Upper lobe of left lung (tissue), 6 donors: ENCODE measurements at regions not wholly inside any gene's neighbourhood (a gene's known extent, or its start where the extent isn't known, plus 50 kb on each side); places are given as distances from the start of the nearest gene placed in this dataset.

Experiments
- ATAC-seq, 2 donors: fragments of 200-7000 bp; cut with Tn5 transposase; one replicate each; pipeline ENCODE4 v1.9.1; 2022; ENCODE audit warnings: mild to moderate bottlenecking in 2 of 2, moderate library complexity in 2 of 2; ENCODE audit not compliant: low FRiP score in 2 of 2
- DNase-seq, 2 donors: peaks; one replicate each; pipeline ENCODE4 v3.0.0-alpha.2; 2019 to 2020
- H3K27ac ChIP-seq, 4 donors: fragments of 200-600 bp; sonication (generic); one replicate each; pipeline ENCODE4 v1.5.1; 2016 to 2019
- H3K27me3 ChIP-seq, 4 donors: fragments of 200-600 bp; sonication (generic); one replicate each; pipeline ENCODE4 v1.5.1; 2017 to 2019
- H3K36me3 ChIP-seq, 4 donors: fragments of 200-600 bp; sonication (generic); one replicate each; pipeline ENCODE4 v1.5.1; 2016 to 2019
- H3K4me1 ChIP-seq, 4 donors: fragments of 200-600 bp; sonication (generic); one replicate each; pipeline ENCODE4 v1.5.1; 2018 to 2019
- H3K4me3 ChIP-seq, 4 donors: fragments of 200-600 bp; sonication (generic); one replicate each; pipeline ENCODE4 v1.5.1; 2017 to 2019; ENCODE audit warnings: mild to moderate bottlenecking in 2 of 4, moderate library complexity in 1 of 4
- H3K9me3 ChIP-seq, 4 donors: fragments of 200-600 bp; sonication (generic); one replicate each; pipeline ENCODE4 v1.5.1; 2018 to 2019
- CTCF ChIP-seq, 6 experiments: fragments of 450-650 bp in 4 of 6; fragments of 200-600 bp in 2 of 6; sonication (generic) in 2 of 6; IDR thresholded peaks; one replicate each; pipeline ENCODE4 v1.5.1; 2016 to 2019; ENCODE audit warnings: antibody characterized with exemption in 6 of 6
- EP300 ChIP-seq, 4 donors: sonication (generic); formaldehyde crosslinking; IDR thresholded peaks; one replicate each; pipeline ENCODE4 v1.5.1; 2017; ENCODE audit warnings: antibody characterized with exemption in 4 of 4, control low read depth in 2 of 4
- POLR2A ChIP-seq, 4 donors: fragments of 450-650 bp; IDR thresholded peaks; one replicate each; pipeline ENCODE4 v1.5.1; 2016 to 2017; ENCODE audit warnings: antibody characterized with exemption in 4 of 4, mild to moderate bottlenecking in 2 of 4
- POLR2AphosphoS5 ChIP-seq, 2 donors: sonication (generic); formaldehyde crosslinking; IDR thresholded peaks; one replicate each; pipeline ENCODE4 v1.5.1; 2017; ENCODE audit warnings: antibody characterized with exemption in 2 of 2
- WGBS, 2 donors: methylation state at CpG; one replicate each; pipeline ENCODE4 v1.1.5; 2017 to 2018; 5-methylcytosine and 5-hydroxymethylcytosine counted together
- donor health status: DM: no; HTN: no; CAD: no; lungs with moderate emphysema.
- donor health status: DM: no; HTN: yes; CAD: no; lungs with severe emphysema.

GRCh38 chr2:41042343-41042742 is 590.5 kb upstream of the SLC8A1 start:
- Histone ChIP-seq H3K27ac (no peak overlapping the region), H3K4me1 (no peaks in the 10 kb centered on the region), H3K36me3 (no peaks in the 10 kb centered on the region), H3K4me3 (no peak overlapping the region), H3K9me3 (no peaks in the 10 kb centered on the region), H3K27me3 (no peaks in the 10 kb centered on the region)
- ATAC-seq: no peak
- TF ChIP-seq POLR2AphosphoS5 (IDR thresholded peaks at IDR 0.05) (no peak), POLR2A (IDR thresholded peaks at IDR 0.05) (no peak), CTCF (IDR thresholded peaks at IDR 0.05) (no peak), EP300 (IDR thresholded peaks at IDR 0.05) (no peak)
- DNase-seq: no peak

DNA sequence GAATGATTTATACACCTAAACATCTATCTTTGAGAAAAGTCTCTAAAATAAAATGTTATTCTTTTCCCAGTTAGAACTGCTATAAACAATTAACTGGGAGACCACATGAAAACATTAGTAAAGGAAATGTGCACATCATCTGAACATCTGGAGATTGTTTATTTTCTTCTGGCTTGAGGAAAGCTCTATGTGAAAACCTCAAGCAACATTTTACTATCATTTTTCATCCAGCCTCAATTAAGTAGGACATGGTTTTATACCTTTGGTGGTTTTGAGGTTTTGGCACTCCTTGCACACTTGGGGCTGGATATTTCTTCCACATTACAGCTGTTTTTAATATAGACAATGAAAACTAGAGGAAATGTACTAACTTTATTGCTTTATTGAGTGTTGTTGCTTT is 609.5 kb upstream of the SLC8A1 start:
- Histone ChIP-seq H3K27me3 (no peaks in the 10 kb centered on the region), H3K9me3 (no peaks in the 10 kb centered on the region), H3K27ac (no peak overlapping the region), H3K4me1 (no peaks in the 10 kb centered on the region), H3K36me3 (no peaks in the 10 kb centered on the region), H3K4me3 (no peak overlapping the region)
- TF ChIP-seq POLR2A (IDR thresholded peaks at IDR 0.05): no peak
- no peak for TF ChIP-seq EP300 (IDR thresholded peaks at IDR 0.05)
- TF ChIP-seq POLR2AphosphoS5 (IDR thresholded peaks at IDR 0.05): no peak
- TF ChIP-seq CTCF (IDR thresholded peaks at IDR 0.05): no peak
- DNase-seq (no peak), ATAC-seq (peak in 1 of 2 donors; percentile 54)

GRCh38 chr2:41062336-41062735 is 610.4 kb upstream of the SLC8A1 start:
- TF ChIP-seq EP300 (IDR thresholded peaks at IDR 0.05): no peak
- no peak for TF ChIP-seq POLR2AphosphoS5 (IDR thresholded peaks at IDR 0.05)
- no peak for TF ChIP-seq CTCF (IDR thresholded peaks at IDR 0.05)
- TF ChIP-seq POLR2A (IDR thresholded peaks at IDR 0.05): no peak
- Histone ChIP-seq H3K36me3 (no peaks in the 10 kb centered on the region), H3K27ac (no peak overlapping the region), H3K27me3 (no peaks in the 10 kb centered on the region), H3K4me1 (no peaks in the 10 kb centered on the region), H3K4me3 (no peak overlapping the region), H3K9me3 (no peaks in the 10 kb centered on the region)
- ATAC-seq (no peak), DNase-seq (no peak)
- 89 to 94% methylated on average over 1 of the region's 1 CpG for WGBS, 2 donors

DNA sequence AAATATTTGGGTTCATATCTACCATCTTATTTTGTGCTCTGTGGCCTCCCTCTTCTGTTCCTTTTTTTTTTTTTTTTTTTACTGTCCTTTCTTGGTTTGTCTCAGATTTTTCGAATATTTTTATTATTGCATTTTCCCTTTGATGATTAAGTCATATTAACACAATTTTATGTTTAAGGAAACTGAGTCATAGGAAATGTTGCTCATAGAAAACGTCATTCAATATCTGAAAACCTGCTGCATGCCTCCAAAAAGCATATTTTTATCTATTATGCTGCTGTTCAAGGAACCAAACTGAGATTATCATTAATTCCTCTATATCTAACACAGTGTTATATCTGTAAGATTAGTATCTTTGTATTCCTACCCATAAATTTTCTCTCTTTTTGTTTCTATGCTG is 614.3 kb upstream of the SLC8A1 start:
- no peak for DNase-seq
- Histone ChIP-seq H3K4me3 (no peak overlapping the region), H3K27me3 (no peaks in the 10 kb centered on the region), H3K4me1 (no peaks in the 10 kb centered on the region), H3K9me3 (no peaks in the 10 kb centered on the region), H3K36me3 (no peaks in the 10 kb centered on the region), H3K27ac (no peak overlapping the region)
- ATAC-seq: no peak
- TF ChIP-seq CTCF (IDR thresholded peaks at IDR 0.05) (no peak), POLR2A (IDR thresholded peaks at IDR 0.05) (no peak), POLR2AphosphoS5 (IDR thresholded peaks at IDR 0.05) (no peak), EP300 (IDR thresholded peaks at IDR 0.05) (no peak)
- 53 to 82% methylated on average over 2 of the region's 2 CpGs for WGBS, 2 donors

- H3K9me3 ChIP-seq: no peaks in the 10 kb centered on the region
- no peaks in the 10 kb centered on the region for H3K4me1 ChIP-seq
- H3K36me3 ChIP-seq: no peaks in the 10 kb centered on the region
- no peak overlapping the region for H3K27ac ChIP-seq
- H3K4me3 ChIP-seq: no peak overlapping the region
- ATAC-seq (no peak), DNase-seq (no peak)
- TF ChIP-seq EP300 (IDR thresholded peaks at IDR 0.05) (no peak), POLR2AphosphoS5 (IDR thresholded peaks at IDR 0.05) (no peak), CTCF (IDR thresholded peaks at IDR 0.05) (no peak)
- WGBS, 2 donors: 65 to 66% methylated on average over 3 of the region's 3 CpGs
- no peaks in the 10 kb centered on the region for H3K27me3 ChIP-seq
These were observed 616.9 kb upstream of the SLC8A1 start for GRCh38 chr2:41068740-41069139.
